ENCODE measurements at regions not wholly inside any gene's neighbourhood (a gene's known extent, or its start where the extent isn't known, plus 50 kb on each side); places are given as distances from the start of the nearest gene placed in this dataset.

DNA sequence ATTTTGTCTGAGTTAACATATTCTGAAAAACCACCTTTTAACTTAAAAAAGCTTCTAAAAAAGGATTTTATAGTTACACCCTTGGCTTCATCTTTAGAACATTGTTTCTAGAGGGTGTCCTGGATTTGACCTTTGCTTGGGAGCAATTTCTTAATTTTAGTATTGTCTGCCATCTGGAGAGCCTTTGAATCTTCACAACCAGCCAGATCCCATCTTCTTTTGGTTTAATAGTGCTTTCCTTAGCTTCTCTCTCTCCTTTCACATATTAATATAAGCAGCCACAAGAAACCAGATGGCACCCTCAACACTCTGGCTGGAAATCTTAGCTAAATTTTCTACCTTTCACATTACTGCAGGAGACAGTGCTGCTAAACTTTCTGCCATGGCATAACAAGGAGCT is 76.5 kb upstream of the TSPAN2 start:
- TF ChIP-seq, protein P1, sequence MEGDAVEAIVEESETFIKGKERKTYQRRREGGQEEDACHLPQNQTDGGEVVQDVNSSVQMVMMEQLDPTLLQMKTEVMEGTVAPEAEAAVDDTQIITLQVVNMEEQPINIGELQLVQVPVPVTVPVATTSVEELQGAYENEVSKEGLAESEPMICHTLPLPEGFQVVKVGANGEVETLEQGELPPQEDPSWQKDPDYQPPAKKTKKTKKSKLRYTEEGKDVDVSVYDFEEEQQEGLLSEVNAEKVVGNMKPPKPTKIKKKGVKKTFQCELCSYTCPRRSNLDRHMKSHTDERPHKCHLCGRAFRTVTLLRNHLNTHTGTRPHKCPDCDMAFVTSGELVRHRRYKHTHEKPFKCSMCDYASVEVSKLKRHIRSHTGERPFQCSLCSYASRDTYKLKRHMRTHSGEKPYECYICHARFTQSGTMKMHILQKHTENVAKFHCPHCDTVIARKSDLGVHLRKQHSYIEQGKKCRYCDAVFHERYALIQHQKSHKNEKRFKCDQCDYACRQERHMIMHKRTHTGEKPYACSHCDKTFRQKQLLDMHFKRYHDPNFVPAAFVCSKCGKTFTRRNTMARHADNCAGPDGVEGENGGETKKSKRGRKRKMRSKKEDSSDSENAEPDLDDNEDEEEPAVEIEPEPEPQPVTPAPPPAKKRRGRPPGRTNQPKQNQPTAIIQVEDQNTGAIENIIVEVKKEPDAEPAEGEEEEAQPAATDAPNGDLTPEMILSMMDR (IDR thresholded peaks at IDR 0.05) = no peak
- no peak for TF ChIP-seq POLR2A (IDR thresholded peaks at IDR 0.05)

Measured in uterus (tissue), 2 donors.